ENCODE measurements at regions not wholly inside any gene's neighbourhood (a gene's known extent, or its start where the extent isn't known, plus 50 kb on each side); places are given as distances from the start of the nearest gene placed in this dataset.
"Not testable (repeated sequence)": the region's sequence is repeated elsewhere in the genome, so short reads cannot be mapped to it uniquely, and the experiment has no call there.

DNA sequence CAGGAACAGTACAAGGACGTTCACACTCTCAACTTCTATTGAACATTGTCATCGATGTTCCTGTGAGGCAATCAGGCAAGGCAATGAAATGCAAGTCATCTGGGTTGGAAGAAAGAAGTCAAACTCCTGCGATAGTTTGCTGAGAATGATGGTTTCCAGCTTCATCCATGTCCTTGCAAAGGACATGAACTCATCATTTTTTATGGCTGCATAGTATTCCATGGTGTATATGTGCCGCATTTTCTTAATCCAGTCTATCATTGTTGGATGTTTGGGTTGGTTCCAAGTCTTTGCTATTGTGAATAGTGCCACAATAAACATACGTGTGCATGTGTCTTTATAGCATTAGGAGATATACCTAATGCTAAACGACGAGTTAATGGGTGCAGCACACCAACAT, 180.0 kb downstream of the RTP5 start:
- peaks cover 57% of the 10 kb centered on the region for H3K27me3 ChIP-seq (ENCODE audit: control insufficient read depth, insufficient read depth, low read length)
- H3K4me2 ChIP-seq (ENCODE audit: low read length) = not testable (repeated sequence)

DNA sequence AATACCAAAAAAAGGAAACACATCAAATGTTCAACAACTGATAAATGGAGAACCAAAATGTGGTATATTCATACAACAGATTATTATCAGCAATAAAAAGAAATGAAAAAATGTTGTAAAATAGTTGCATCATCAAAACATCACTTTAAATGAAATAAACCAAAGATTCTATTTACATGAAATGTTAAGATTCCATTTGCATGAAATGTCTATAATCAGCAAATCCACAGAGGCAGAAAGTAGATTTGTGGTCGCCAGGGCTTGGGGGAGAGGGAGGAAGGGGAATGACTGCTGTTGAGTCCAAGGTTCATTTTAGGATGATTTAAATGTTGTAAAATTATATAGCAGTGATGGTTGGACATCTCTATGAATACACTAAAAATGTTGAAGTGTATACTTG, 181.9 kb downstream of the RTP5 start:
- no peak overlapping the region for H3K4me2 ChIP-seq (ENCODE audit: low read length)
- H3K36me3 ChIP-seq (ENCODE audit: insufficient read depth, low read length) = no peaks in the 10 kb centered on the region
- no peak overlapping the region for H3K4me3 ChIP-seq (ENCODE audit: low read length)
- H3K9ac ChIP-seq (ENCODE audit: low read depth, low read length) = no peak overlapping the region
- H3K4me1 ChIP-seq (ENCODE audit: control insufficient read depth, insufficient read depth, low read length) = no peaks in the 10 kb centered on the region
- H3K9me3 ChIP-seq (replicated peaks; ENCODE audit: low read length) = no peaks in the 10 kb centered on the region
- H3K27me3 ChIP-seq (ENCODE audit: control insufficient read depth, insufficient read depth, low read length) = peaks cover 67% of the 10 kb centered on the region

More for the DNA sequence above, 180.0 kb downstream of the RTP5 start:
- H3K9ac ChIP-seq (ENCODE audit: low read depth, low read length); H3K36me3 ChIP-seq (ENCODE audit: insufficient read depth, low read length); H3K4me3 ChIP-seq (ENCODE audit: low read length); H3K4me1 ChIP-seq (ENCODE audit: control insufficient read depth, insufficient read depth, low read length); H3K9me3 ChIP-seq (replicated peaks; ENCODE audit: low read length): not testable (repeated sequence)

GRCh38 chr2:242052421-242052820, 182.9 kb downstream of the RTP5 start:
- Histone ChIP-seq H3K4me1 (ENCODE audit: control insufficient read depth, insufficient read depth, low read length) (no peaks in the 10 kb centered on the region), H3K4me3 (ENCODE audit: low read length) (no peak overlapping the region), H3K9ac (ENCODE audit: low read depth, low read length) (no peak overlapping the region), H3K36me3 (ENCODE audit: insufficient read depth, low read length) (no peaks in the 10 kb centered on the region), H3K9me3 (replicated peaks; ENCODE audit: low read length) (no peaks in the 10 kb centered on the region), H3K4me2 (ENCODE audit: low read length) (no peak overlapping the region), H3K27me3 (ENCODE audit: control insufficient read depth, insufficient read depth, low read length) (peaks cover 77% of the 10 kb centered on the region)

GRCh38 chr2:242053921-242054320, 184.4 kb downstream of the RTP5 start:
- Histone ChIP-seq H3K4me1 (ENCODE audit: control insufficient read depth, insufficient read depth, low read length) (no peaks in the 10 kb centered on the region), H3K9ac (ENCODE audit: low read depth, low read length) (no peak overlapping the region), H3K4me3 (ENCODE audit: low read length) (no peak overlapping the region), H3K4me2 (ENCODE audit: low read length) (no peak overlapping the region), H3K36me3 (ENCODE audit: insufficient read depth, low read length) (no peaks in the 10 kb centered on the region), H3K27me3 (ENCODE audit: control insufficient read depth, insufficient read depth, low read length) (peaks cover 85% of the 10 kb centered on the region), H3K9me3 (replicated peaks; ENCODE audit: low read length) (no peaks in the 10 kb centered on the region)

- Histone ChIP-seq H3K36me3 (ENCODE audit: insufficient read depth, low read length) (no peaks in the 10 kb centered on the region), H3K4me2 (ENCODE audit: low read length) (no peak overlapping the region), H3K9me3 (replicated peaks; ENCODE audit: low read length) (no peaks in the 10 kb centered on the region), H3K9ac (ENCODE audit: low read depth, low read length) (no peak overlapping the region), H3K27me3 (ENCODE audit: control insufficient read depth, insufficient read depth, low read length) (peaks cover 86% of the 10 kb centered on the region), H3K4me1 (ENCODE audit: control insufficient read depth, insufficient read depth, low read length) (no peaks in the 10 kb centered on the region), H3K4me3 (ENCODE audit: low read length) (no peak overlapping the region)
These were observed 184.9 kb downstream of the RTP5 start for GRCh38 chr2:242054406-242054805.

DNA sequence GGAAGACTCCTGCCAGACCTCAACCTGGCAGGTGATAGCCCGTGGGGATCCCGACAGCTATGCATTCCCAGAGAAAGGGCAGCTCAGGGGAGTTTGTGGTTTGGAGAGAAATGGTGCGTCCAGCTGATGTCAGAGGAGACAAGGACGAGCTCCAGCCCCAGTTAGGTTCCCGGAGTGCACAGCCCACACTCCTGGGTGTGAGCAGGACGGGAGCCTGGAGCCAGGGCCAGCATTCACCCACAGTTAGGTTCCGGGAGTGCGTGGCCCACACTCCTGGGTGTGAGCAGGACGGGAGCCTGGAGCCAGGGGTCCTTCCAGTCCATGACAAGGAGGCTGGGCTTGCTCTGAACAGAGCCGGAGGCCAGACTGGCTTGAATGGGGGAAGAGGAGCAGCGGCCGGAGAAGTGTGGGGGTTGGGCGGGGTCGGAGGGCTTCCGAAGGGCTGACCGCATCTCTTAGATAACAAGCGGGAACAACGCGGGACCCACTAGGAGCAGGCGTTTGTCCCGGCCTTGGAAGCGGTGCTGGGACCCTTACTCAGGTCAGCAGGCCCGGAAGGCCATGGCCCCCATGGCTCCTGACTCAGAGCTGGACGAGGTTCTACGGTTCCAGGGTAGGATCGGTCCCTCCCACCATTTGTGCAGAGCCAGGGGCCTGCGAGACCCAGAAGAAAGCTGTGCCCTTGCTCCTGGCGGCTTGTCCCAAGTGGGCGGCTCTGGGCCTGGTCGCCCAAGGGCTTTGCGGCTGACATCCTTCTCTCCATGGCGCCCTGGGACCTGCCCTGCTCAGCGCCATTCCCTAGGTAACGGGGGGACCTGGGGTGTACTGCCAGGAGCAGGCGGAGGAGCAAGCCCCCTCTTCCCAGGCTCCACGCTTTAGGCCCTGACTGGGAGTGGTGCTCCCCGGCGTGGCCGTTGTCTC, 185.6 kb downstream of the RTP5 start:
- Histone ChIP-seq H3K9me3 (replicated peaks; ENCODE audit: low read length) (no peaks in the 10 kb centered on the region), H3K9ac (ENCODE audit: low read depth, low read length) (no peak overlapping the region), H3K4me2 (ENCODE audit: low read length) (no peak overlapping the region), H3K4me3 (ENCODE audit: low read length) (no peak overlapping the region), H3K4me1 (ENCODE audit: control insufficient read depth, insufficient read depth, low read length) (no peaks in the 10 kb centered on the region), H3K36me3 (ENCODE audit: insufficient read depth, low read length) (no peaks in the 10 kb centered on the region), H3K27me3 (ENCODE audit: control insufficient read depth, insufficient read depth, low read length) (peaks cover 84% of the 10 kb centered on the region)

- Histone ChIP-seq H3K9me3 (replicated peaks; ENCODE audit: low read length) (no peaks in the 10 kb centered on the region), H3K4me2 (ENCODE audit: low read length) (no peak overlapping the region), H3K4me3 (ENCODE audit: low read length) (no peak overlapping the region)
These were observed 186.5 kb downstream of the RTP5 start for GRCh38 chr2:242056026-242056425.

GRCh38 chr2:242056785-242057184, 187.3 kb downstream of the RTP5 start:
- no peaks in the 10 kb centered on the region for H3K36me3 ChIP-seq (ENCODE audit: insufficient read depth, low read length)
- no peaks in the 10 kb centered on the region for H3K9me3 ChIP-seq (replicated peaks; ENCODE audit: low read length)
- no peak overlapping the region for H3K4me2 ChIP-seq (ENCODE audit: low read length)
- no peak overlapping the region for H3K4me3 ChIP-seq (ENCODE audit: low read length)
- H3K9ac ChIP-seq (ENCODE audit: low read depth, low read length) = no peak overlapping the region
- H3K4me1 ChIP-seq (ENCODE audit: control insufficient read depth, insufficient read depth, low read length) = no peaks in the 10 kb centered on the region
- peaks cover 70% of the 10 kb centered on the region for H3K27me3 ChIP-seq (ENCODE audit: control insufficient read depth, insufficient read depth, low read length)

More at GRCh38 chr2:242056026-242056425, 186.5 kb downstream of the RTP5 start:
- Histone ChIP-seq H3K36me3 (ENCODE audit: insufficient read depth, low read length) (no peaks in the 10 kb centered on the region), H3K9ac (ENCODE audit: low read depth, low read length) (no peak overlapping the region), H3K4me1 (ENCODE audit: control insufficient read depth, insufficient read depth, low read length) (no peaks in the 10 kb centered on the region), H3K27me3 (ENCODE audit: control insufficient read depth, insufficient read depth, low read length) (peaks cover 77% of the 10 kb centered on the region)

DNA sequence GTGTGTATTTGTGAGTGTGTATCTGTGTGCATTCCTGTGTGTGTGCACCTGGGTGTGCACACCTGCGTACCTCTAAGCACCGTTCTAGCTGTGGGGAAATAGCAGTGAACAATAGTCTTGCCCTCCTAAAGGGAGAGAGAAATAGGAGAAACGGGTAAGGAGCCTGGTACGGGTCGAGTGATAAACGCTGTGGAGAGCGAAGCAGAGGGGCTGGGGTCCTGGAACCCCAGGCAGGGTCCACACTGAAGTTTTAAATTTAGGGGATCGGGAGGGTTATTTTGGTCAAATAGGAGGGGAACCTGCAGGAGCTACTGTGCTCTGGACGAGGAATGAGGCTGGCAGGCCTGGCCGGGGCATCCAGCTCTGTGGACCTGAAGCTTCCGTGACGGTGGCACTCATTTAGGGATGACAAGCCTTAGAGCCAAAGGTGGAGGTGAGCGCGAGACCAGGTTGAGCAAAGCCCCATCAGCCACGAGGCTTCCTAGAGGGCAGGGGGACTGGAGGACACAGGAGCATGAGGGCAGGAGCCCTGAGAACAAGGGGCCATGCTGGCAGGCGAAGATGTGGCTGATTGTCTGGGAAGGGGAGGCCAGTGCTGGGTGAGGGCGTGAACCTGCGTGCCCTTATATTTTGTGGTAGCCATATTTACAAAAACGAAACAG, 188.0 kb downstream of the RTP5 start:
- H3K4me2 ChIP-seq (ENCODE audit: low read length) = no peak overlapping the region
- no peaks in the 10 kb centered on the region for H3K36me3 ChIP-seq (ENCODE audit: insufficient read depth, low read length)
- no peak overlapping the region for H3K9ac ChIP-seq (ENCODE audit: low read depth, low read length)
- no peaks in the 10 kb centered on the region for H3K9me3 ChIP-seq (replicated peaks; ENCODE audit: low read length)
- H3K4me3 ChIP-seq (ENCODE audit: low read length) = no peak overlapping the region
- H3K27me3 ChIP-seq (ENCODE audit: control insufficient read depth, insufficient read depth, low read length) = peaks cover 65% of the 10 kb centered on the region
- H3K4me1 ChIP-seq (ENCODE audit: control insufficient read depth, insufficient read depth, low read length) = no peaks in the 10 kb centered on the region

DNA sequence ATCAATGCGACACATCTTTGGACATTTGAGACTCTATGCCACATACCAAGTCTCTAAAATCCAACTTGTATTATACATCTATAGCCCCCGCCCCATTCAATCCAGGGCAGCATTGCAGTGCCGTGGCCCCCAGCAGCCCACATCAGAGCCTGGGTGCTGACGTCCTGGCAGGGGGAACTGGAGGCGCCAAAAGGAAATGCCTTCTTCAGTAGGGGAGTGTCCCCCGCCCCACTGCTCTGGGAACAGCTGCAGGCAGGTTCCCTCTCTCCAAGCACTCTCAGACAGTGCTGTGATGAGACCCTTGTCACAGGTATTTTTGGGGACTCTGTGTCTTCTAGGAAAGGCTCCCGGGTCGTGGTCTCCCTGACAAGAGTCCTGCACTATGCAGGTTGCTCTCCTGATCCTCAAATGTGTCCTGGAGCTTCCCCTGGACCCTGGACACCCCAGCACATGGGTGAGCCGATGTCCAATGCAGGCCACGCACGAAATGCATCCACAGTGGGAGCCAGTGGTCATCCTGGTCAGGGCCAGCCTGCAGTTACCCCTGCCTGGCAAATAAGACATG, 188.7 kb downstream of the RTP5 start:
- H3K4me1 ChIP-seq (ENCODE audit: control insufficient read depth, insufficient read depth, low read length) = no peaks in the 10 kb centered on the region
- H3K27me3 ChIP-seq (ENCODE audit: control insufficient read depth, insufficient read depth, low read length) = peaks cover 58% of the 10 kb centered on the region
- H3K9ac ChIP-seq (ENCODE audit: low read depth, low read length) = no peak overlapping the region
- H3K36me3 ChIP-seq (ENCODE audit: insufficient read depth, low read length) = no peaks in the 10 kb centered on the region
- H3K9me3 ChIP-seq (replicated peaks; ENCODE audit: low read length) = no peaks in the 10 kb centered on the region
- H3K4me2 ChIP-seq (ENCODE audit: low read length) = no peak overlapping the region
- H3K4me3 ChIP-seq (ENCODE audit: low read length) = no peak overlapping the region

GRCh38 chr2:242059566-242059965, 190.0 kb downstream of the RTP5 start:
- no peaks in the 10 kb centered on the region for H3K9me3 ChIP-seq (replicated peaks; ENCODE audit: low read length)
- H3K4me3 ChIP-seq (ENCODE audit: low read length) = no peak overlapping the region
- no peaks in the 10 kb centered on the region for H3K4me1 ChIP-seq (ENCODE audit: control insufficient read depth, insufficient read depth, low read length)
- H3K9ac ChIP-seq (ENCODE audit: low read depth, low read length) = no peak overlapping the region
- peaks cover 46% of the 10 kb centered on the region for H3K27me3 ChIP-seq (ENCODE audit: control insufficient read depth, insufficient read depth, low read length)
- no peak overlapping the region for H3K4me2 ChIP-seq (ENCODE audit: low read length)
- no peaks in the 10 kb centered on the region for H3K36me3 ChIP-seq (ENCODE audit: insufficient read depth, low read length)

Measured in skeletal muscle satellite cell (primary cell).